Thyroid gland (tissue), 4 donors: ENCODE measurements at regions not wholly inside any gene's neighbourhood (a gene's known extent, or its start where the extent isn't known, plus 50 kb on each side); places are given as distances from the start of the nearest gene placed in this dataset.
A peak's percentile ranks its signal among the peaks of the same experiment; 100 is the strongest.

ENCODE experiments used
- DNase-seq, 2 donors: peaks; one replicate each; pipeline ENCODE4 v3.0.0-alpha.2; 2019
- H3K27ac ChIP-seq, 3 donors: fragments of 200-600 bp; sonication (generic); 1 replicate in 2 of 3; 2 replicates in 1 of 3; pipeline ENCODE4 v1.5.1; 2016 to 2019; ENCODE audit warnings: mild to moderate bottlenecking in 1 of 3, moderate library complexity in 1 of 3
- H3K27me3 ChIP-seq: fragments of 200-600 bp; sonication (generic); one replicate; pipeline ENCODE4 v1.5.1; 2019
- H3K36me3 ChIP-seq, 2 donors: fragments of 200-600 bp; sonication (generic); one replicate each; pipeline ENCODE4 v1.5.1; 2016 to 2019
- H3K4me1 ChIP-seq, 2 donors: fragments of 200-600 bp; sonication (generic); one replicate each; pipeline ENCODE4 v1.5.1; 2017 to 2019
- H3K4me3 ChIP-seq, 3 donors: fragments of 200-600 bp; sonication (generic); replicated peaks in 1 of 3; 1 replicate in 2 of 3; 2 replicates in 1 of 3; pipeline ENCODE4 v1.5.1; 2016; ENCODE audit warnings: mild to moderate bottlenecking in 1 of 3
- H3K9me3 ChIP-seq: fragments of 200-600 bp; sonication (generic); one replicate; pipeline ENCODE4 v1.5.1; 2017
- CTCF ChIP-seq, 6 experiments: fragments of 200-600 bp in 3 of 6; fragments of 450-650 bp in 3 of 6; sonication (generic) in 3 of 6; IDR thresholded peaks; one replicate each; pipeline ENCODE4 v1.5.1; 2016 to 2019; ENCODE audit warnings: antibody characterized with exemption in 6 of 6, mild to moderate bottlenecking in 2 of 6, inconsistent platforms in 1 of 6, moderate library complexity in 1 of 6
- POLR2A ChIP-seq, 2 donors: fragments of 450-650 bp; IDR thresholded peaks; one replicate each; pipeline ENCODE4 v1.6.1; 2017; ENCODE audit warnings: antibody characterized with exemption in 2 of 2, mild to moderate bottlenecking in 2 of 2, moderate library complexity in 1 of 2
- WGBS, 2 donors: methylation state at CpG; one replicate each; pipeline ENCODE4 v1.1.5; 2017; 5-methylcytosine and 5-hydroxymethylcytosine counted together
- intact Hi-C: fragments of 100-400 bp; cut with DNase I; formaldehyde crosslinking; loops from one replicate; pipeline ENCODE4 v1.15.1; 2023

GRCh38 chr10:123409426-123409825 is 255.2 kb downstream of the BUB3 start:
- WGBS, 2 donors: 73 to 74% methylated on average over 3 of the region's 3 CpGs
- Histone ChIP-seq H3K36me3 (no peaks in the 10 kb centered on the region), H3K9me3 (no peaks in the 10 kb centered on the region), H3K27me3 (no peaks in the 10 kb centered on the region), H3K4me1 (no peaks in the 10 kb centered on the region), H3K4me3 (no peak overlapping the region), H3K27ac (no peak overlapping the region)
- TF ChIP-seq CTCF (IDR thresholded peaks at IDR 0.05): no peak
- no peak for TF ChIP-seq POLR2A (IDR thresholded peaks at IDR 0.05)
- intact Hi-C loops: no loop called here
- no peak for DNase-seq

GRCh38 chr10:123409884-123410283 is 255.7 kb downstream of the BUB3 start:
- Histone ChIP-seq H3K9me3 (no peaks in the 10 kb centered on the region), H3K4me1 (no peaks in the 10 kb centered on the region), H3K36me3 (no peaks in the 10 kb centered on the region), H3K27ac (no peak overlapping the region), H3K4me3 (no peak overlapping the region), H3K27me3 (no peaks in the 10 kb centered on the region)
- no peak for DNase-seq
- 72 to 91% methylated on average over 6 of the region's 6 CpGs for WGBS, 2 donors
- intact Hi-C loops: no loop called here
- TF ChIP-seq POLR2A (IDR thresholded peaks at IDR 0.05) (no peak), CTCF (IDR thresholded peaks at IDR 0.05) (no peak)

GRCh38 chr10:123413353-123413752 is 252.8 kb upstream of the GPR26 start:
- peak in 1 of 6 experiments; percentile 7 for TF ChIP-seq CTCF (IDR thresholded peaks at IDR 0.05)
- no peak for TF ChIP-seq POLR2A (IDR thresholded peaks at IDR 0.05)
- no peaks in the 10 kb centered on the region for H3K9me3 ChIP-seq
- no peaks in the 10 kb centered on the region for H3K36me3 ChIP-seq
- DNase-seq: no peak
- intact Hi-C loops: no loop called here
- H3K27ac ChIP-seq: no peak overlapping the region
- H3K27me3 ChIP-seq: no peaks in the 10 kb centered on the region
- no peak overlapping the region for H3K4me3 ChIP-seq
- 88 to 89% methylated on average over 2 of the region's 2 CpGs for WGBS, 2 donors
- no peaks in the 10 kb centered on the region for H3K4me1 ChIP-seq

- Histone ChIP-seq H3K9me3 (no peaks in the 10 kb centered on the region), H3K27ac (no peak overlapping the region), H3K27me3 (no peaks in the 10 kb centered on the region), H3K4me1 (no peaks in the 10 kb centered on the region), H3K36me3 (no peaks in the 10 kb centered on the region), H3K4me3 (no peak overlapping the region)
- 72 to 80% methylated on average over 4 of the region's 4 CpGs for WGBS, 2 donors
- intact Hi-C loops: no loop called here
- no peak for DNase-seq
- TF ChIP-seq CTCF (IDR thresholded peaks at IDR 0.05) (no peak), POLR2A (IDR thresholded peaks at IDR 0.05) (no peak)
These were observed 250.6 kb upstream of the GPR26 start for GRCh38 chr10:123415523-123415922.

- Histone ChIP-seq H3K4me3 (no peak overlapping the region), H3K27me3 (no peaks in the 10 kb centered on the region), H3K4me1 (peaks cover 1 to 3% of the 10 kb centered on the region in 2 donors), H3K9me3 (no peaks in the 10 kb centered on the region), H3K36me3 (no peaks in the 10 kb centered on the region), H3K27ac (no peak overlapping the region)
- TF ChIP-seq POLR2A (IDR thresholded peaks at IDR 0.05) (no peak), CTCF (IDR thresholded peaks at IDR 0.05) (no peak)
- intact Hi-C loops: no loop called here
- DNase-seq: no peak
- 85 to 87% methylated on average over 2 of the region's 2 CpGs for WGBS, 2 donors
These were observed 248.7 kb upstream of the GPR26 start for GRCh38 chr10:123417414-123417813.
